Urothelium cell line (cell line): ENCODE measurements at regions not wholly inside any gene's neighbourhood (a gene's known extent, or its start where the extent isn't known, plus 50 kb on each side); places are given as distances from the start of the nearest gene placed in this dataset.
A peak's percentile ranks its signal among the peaks of the same experiment; 100 is the strongest.

Experiments used
- DNase-seq: peaks from one replicate; pipeline ENCODE4 v3.0.0; 2011; ENCODE audit warnings: low spot score, mixed read lengths
- FAIRE-seq: peaks from 2 replicates; lab custom pipeline; 2011; peaks lifted over from hg19 to GRCh38; lab: Jason Lieb, UNC

DNA sequence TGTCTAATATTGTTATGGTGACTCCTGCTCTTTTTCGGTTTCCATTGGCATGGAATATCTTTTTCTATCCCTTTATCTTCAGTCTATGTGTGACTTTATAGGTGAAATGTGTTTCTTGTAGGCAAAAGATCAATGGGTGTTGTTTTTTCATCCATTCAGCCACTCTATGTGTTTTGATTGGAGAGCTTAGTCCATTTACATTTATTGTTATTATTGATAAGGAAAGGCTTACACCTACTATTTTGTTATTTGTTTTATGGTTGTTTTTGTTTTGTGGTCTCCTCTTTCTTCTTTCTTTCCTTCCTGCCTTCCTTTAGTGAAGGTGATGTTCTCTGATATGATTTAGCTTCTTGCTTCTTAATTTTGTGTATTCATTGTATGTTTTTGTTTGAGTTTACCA, 414.3 kb downstream of the ADRA2A start:
- FAIRE-seq = no peak
- DNase-seq = no peak

DNA sequence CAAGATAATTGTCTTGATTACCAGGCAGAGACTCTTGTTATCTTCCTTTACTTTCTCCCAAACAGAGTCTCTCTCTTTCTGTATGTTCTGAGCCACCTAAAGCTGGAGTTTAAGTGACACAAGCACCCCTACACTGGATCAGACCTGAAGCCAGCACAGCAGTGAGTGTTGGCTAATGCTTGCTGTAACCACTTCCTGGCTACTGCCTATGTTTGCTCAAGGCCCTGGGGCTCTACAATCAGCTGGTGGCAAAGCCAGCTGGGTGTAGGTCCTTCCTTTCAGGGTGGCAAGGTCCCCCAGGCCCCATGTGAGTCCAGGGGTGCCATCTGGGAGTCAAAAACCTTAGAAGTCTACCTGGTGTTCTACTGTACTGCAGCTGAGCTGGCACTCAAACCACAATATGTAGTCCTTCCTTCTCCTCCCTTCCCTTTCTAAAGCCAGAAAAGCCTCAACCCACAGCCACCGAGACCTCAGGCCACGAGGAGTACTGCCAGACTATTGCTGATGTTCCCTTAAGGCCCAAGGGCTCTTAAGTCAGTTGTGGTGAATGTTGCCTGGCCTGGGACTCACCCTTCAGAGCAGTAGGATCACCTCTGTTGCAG, 416.3 kb downstream of the ADRA2A start:
- FAIRE-seq = no peak
- DNase-seq = no peak

DNA sequence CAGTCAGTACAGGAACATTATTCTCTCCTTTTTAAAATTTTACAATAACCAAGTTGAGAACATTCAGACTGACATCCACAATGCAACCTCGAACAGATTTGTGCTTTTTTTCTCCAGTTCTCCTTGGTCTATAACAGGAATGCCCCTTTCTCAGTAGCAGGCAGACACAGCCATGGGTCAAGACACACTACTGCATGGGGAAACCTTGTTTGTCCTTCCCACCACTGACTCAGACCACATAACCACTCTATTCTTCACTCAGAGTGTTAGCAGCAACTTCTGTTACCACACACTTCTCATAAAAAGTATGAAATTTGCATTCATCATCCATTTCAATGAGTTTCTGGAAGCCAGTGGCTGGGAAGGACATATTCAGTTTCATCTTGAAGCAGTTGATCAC, 421.7 kb downstream of the ADRA2A start:
- no peak for DNase-seq
- no peak for FAIRE-seq

- FAIRE-seq (no peak), DNase-seq (no peak)
These were observed 427.5 kb downstream of the ADRA2A start for GRCh38 chr10:111504376-111504775.

- FAIRE-seq (no peak), DNase-seq (no peak)
These were observed 429.6 kb downstream of the ADRA2A start for GRCh38 chr10:111506266-111507034.

DNA sequence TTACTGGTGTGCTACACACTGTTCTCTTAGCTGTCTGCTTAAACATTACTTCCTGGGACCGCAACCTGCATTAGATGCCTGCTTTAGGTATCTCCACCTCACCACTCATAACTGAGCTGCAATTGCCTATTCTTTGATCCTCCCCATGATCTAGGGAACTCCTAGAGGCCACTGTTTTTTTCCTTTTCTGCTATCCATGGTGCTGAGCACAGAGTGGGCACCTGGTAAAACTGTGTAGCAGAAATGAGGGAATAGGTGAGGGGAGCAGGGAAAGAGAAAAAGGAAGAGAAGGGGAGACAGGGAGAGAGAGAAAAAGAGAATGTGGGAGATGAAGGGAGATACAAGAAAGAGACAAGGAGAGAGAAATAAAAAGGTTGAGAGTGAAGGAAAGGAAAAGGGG, 434.9 kb downstream of the ADRA2A start:
- no peak for FAIRE-seq
- DNase-seq = peak; percentile 8

- DNase-seq (no peak), FAIRE-seq (no peak)
These were observed 438.4 kb downstream of the ADRA2A start for GRCh38 chr10:111515264-111515663.

GRCh38 chr10:111515706-111516105, 438.9 kb downstream of the ADRA2A start:
- FAIRE-seq = no peak
- no peak for DNase-seq

GRCh38 chr10:111516144-111516543, 439.3 kb downstream of the ADRA2A start:
- no peak for DNase-seq
- no peak for FAIRE-seq

DNA sequence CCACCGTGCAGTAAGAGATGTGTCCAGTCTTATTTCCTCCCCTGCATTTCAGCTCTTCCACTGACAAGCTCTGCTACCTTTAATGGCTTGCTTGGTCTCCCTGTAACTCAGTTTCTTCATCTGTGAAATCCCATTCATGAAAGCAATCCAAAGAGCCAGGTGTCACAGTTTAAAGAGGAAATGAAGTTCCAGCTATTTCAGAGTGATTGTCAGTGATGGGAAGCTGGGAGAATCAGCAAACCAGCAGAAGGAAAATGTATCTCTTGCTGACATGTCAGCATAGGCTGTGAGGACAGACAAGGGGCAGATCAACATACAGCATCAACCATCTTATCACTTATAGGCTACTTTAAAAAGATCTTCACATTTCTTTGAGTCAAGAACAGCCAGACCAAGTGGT, 445.3 kb downstream of the ADRA2A start:
- no peak for DNase-seq
- no peak for FAIRE-seq

DNA sequence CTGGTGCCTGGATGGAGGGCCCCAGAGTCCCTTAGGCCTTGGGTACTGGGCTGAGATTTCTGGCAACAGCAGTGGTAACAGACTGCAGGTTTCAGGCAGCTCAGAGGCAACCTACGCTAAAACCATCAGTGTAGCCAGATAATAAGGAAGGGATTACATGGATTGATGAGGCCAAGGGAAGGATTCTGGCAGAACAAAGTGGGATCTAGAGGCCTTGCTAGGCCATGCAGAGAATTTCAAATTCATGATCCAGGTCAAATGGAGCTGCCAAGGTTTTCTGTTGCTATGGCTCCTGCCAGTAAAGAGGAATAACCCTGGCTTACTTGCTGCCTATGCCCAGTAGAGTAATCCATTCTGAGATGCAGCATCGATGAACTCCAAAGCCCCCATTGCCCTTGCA, 445.7 kb downstream of the ADRA2A start:
- no peak for DNase-seq
- FAIRE-seq = no peak

DNA sequence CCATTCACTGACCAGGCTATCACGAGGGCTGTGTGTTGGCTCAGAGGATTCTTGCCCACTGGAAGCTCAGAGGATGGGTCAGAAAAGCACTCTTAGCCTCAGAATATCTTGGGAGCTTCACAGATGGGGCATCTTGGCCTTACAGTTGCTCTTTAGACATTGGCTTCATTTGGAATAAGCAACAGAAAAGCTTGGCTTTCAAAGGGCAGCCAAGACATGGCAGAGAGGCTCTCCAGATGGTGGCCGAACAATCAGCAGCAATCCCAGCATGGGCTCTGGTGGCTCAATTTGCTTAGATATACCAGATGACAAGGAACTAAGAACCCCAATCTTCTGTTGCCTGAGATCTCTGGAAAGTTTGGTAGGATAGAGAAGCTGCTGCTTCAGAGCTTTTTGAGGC, 446.2 kb downstream of the ADRA2A start:
- no peak for DNase-seq
- FAIRE-seq = no peak

DNA sequence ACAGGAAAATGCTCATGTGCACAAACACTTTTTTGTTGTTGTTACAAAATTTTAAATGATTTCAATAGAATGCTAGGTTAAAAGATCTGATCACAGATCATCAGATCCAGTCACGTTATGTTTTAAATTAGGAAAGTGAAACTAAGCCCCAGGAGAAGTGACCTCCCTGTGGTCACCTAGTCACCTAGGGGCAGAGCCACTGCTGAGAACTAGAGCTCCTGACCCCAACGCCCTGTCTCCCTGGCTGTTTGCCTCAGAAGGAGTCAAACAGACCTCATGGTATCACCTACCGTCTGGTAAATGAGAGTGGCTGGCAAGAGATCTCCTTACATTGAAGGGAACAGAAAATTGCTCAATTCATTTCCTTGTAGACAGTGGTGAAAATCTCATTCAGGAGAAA, 447.3 kb downstream of the ADRA2A start:
- DNase-seq (no peak), FAIRE-seq (no peak)

GRCh38 chr10:111525696-111526095, 448.9 kb downstream of the ADRA2A start:
- DNase-seq (no peak), FAIRE-seq (no peak)

GRCh38 chr10:111531690-111532089, 454.9 kb downstream of the ADRA2A start:
- DNase-seq = no peak
- no peak for FAIRE-seq

DNA sequence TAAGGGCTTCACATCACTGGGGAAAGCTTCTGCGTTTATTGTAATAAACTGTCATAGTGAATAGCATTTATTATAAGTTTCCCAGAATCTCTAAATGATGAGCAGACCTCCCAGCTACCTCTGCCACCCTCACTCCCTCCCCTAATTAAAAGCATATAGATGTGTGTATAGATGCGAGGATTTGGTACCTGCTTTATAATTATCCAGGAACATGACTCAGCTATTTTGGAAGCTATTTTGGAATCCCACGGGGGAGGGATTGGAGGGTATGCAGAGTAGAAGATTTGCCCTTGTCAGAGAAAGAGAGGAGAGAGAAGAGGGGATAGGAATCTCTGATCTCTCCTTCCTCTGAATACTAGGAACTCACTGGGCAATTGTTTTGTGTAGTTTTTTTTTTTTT, 455.3 kb downstream of the ADRA2A start:
- DNase-seq = no peak
- FAIRE-seq = no peak

GRCh38 chr10:111539246-111539645, 462.4 kb downstream of the ADRA2A start:
- no peak for DNase-seq
- FAIRE-seq = no peak

DNA sequence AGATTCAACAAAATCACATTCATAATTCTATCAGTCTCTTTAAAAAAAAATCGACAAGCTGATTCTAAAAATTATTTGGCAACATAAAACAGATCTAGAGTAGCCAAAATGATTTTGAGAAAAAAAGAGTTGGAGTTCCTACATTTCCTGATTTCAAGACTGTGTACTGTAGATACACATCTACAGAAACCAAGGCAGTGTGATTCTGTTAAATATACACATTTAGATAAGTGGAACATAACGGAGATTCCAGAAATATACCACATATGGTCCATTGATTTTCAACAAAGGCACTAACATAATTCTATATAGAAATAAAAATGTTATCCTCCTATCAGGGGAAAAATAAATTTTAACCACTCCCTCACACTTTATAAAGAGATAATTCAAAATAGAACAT, 467.0 kb downstream of the ADRA2A start:
- FAIRE-seq (no peak), DNase-seq (no peak)

DNA sequence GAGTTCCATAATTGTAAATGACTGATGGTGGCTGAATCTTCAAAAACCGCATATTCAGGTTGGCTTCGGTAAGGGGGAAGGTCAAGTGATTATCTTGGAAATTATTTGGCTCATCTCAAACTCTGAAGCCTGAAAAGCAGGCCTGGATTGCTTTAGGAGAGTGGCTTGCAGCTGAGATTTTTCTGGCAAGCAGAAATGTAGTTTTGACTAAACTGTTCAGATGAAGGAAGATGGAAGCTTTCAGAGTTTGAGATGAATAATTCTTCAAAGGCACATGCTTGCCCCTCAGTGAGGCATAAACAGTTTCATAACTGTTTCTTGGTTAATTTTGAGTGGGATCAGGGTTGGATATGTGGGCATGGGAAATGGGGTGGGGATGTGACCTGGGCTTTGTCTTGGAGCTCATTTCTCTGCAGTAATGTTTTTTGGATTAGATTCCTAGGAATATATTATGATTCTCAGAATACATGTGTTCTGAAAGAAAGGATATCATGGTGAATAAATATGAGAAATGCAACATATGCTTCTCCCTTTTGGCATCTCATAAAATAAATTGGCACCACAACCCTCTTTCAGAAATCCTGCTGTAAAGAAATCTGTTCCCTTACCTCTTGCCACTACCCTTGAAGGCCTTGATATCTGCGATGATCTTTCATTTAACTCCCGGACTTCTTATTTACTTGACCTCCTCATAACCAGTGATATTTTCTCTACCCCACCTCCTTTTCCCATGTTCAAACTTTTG, 469.2 kb downstream of the ADRA2A start:
- DNase-seq (no peak), FAIRE-seq (no peak)

- no peak for FAIRE-seq
These were observed 471.4 kb downstream of the ADRA2A start for GRCh38 chr10:111548084-111548726.

GRCh38 chr10:111551001-111551400, 474.2 kb downstream of the ADRA2A start:
- DNase-seq (no peak), FAIRE-seq (no peak)

More at GRCh38 chr10:111548084-111548726, 471.4 kb downstream of the ADRA2A start:
- no peak for DNase-seq
